ENCODE measurements at regions not wholly inside any gene's neighbourhood (a gene's known extent, or its start where the extent isn't known, plus 50 kb on each side); places are given as distances from the start of the nearest gene placed in this dataset.
"Not testable (repeated sequence)": the region's sequence is repeated elsewhere in the genome, so short reads cannot be mapped to it uniquely, and the experiment has no call there.

GRCh38 chr21:10405331-10405730 lies 116.1 kb upstream of the TPTE start:
- DNase-seq (ENCODE audit: low read depth in 2 of 2): not testable (repeated sequence)

- not testable (repeated sequence) for DNase-seq (ENCODE audit: low read depth in 2 of 2)
Observed at GRCh38 chr21:10409786-10410185, 111.6 kb upstream of the TPTE start.

- DNase-seq (ENCODE audit: low read depth in 2 of 2): not testable (repeated sequence)
Observed at GRCh38 chr21:10410354-10410929, 110.9 kb upstream of the TPTE start.

- DNase-seq (ENCODE audit: low read depth in 2 of 2): not testable (repeated sequence)
Observed at GRCh38 chr21:10411776-10412526, 109.4 kb upstream of the TPTE start.

GRCh38 chr21:10412928-10413246 lies 108.5 kb upstream of the TPTE start:
- not testable (repeated sequence) for DNase-seq (ENCODE audit: low read depth in 2 of 2)

GRCh38 chr21:10413247-10414120 lies 107.9 kb upstream of the TPTE start:
- DNase-seq (ENCODE audit: low read depth in 2 of 2): not testable (repeated sequence)

GRCh38 chr21:10414121-10414924 lies 107.1 kb upstream of the TPTE start:
- not testable (repeated sequence) for DNase-seq (ENCODE audit: low read depth in 2 of 2)

- DNase-seq (ENCODE audit: low read depth in 2 of 2): not testable (repeated sequence)
Observed at GRCh38 chr21:10414925-10415254, 106.5 kb upstream of the TPTE start.

- DNase-seq (ENCODE audit: low read depth in 2 of 2): not testable (repeated sequence)
Observed at GRCh38 chr21:10415456-10415855, 105.9 kb upstream of the TPTE start.

GRCh38 chr21:10415859-10416258 lies 105.5 kb upstream of the TPTE start:
- not testable (repeated sequence) for DNase-seq (ENCODE audit: low read depth in 2 of 2)

GRCh38 chr21:10416691-10417447 lies 104.5 kb upstream of the TPTE start:
- DNase-seq (ENCODE audit: low read depth in 2 of 2): not testable (repeated sequence)

- not testable (repeated sequence) for DNase-seq (ENCODE audit: low read depth in 2 of 2)
Observed at GRCh38 chr21:10417551-10418002, 103.8 kb upstream of the TPTE start.

- DNase-seq (ENCODE audit: low read depth in 2 of 2): not testable (repeated sequence)
Observed at GRCh38 chr21:10418250-10419048, 102.9 kb upstream of the TPTE start.

GRCh38 chr21:10421199-10421598 lies 100.2 kb upstream of the TPTE start:
- not testable (repeated sequence) for DNase-seq (ENCODE audit: low read depth in 2 of 2)

GRCh38 chr21:10421601-10422000 lies 99.8 kb upstream of the TPTE start:
- not testable (repeated sequence) for DNase-seq (ENCODE audit: low read depth in 2 of 2)

GRCh38 chr21:10424097-10424886 lies 97.1 kb upstream of the TPTE start:
- DNase-seq (ENCODE audit: low read depth in 2 of 2): not testable (repeated sequence)

- not testable (repeated sequence) for DNase-seq (ENCODE audit: low read depth in 2 of 2)
Observed at GRCh38 chr21:10424887-10425145, 96.6 kb upstream of the TPTE start.

- no peak for DNase-seq (ENCODE audit: low read depth in 2 of 2)
Observed at GRCh38 chr21:10425856-10426255, 95.5 kb upstream of the TPTE start.

- not testable (repeated sequence) for DNase-seq (ENCODE audit: low read depth in 2 of 2)
Observed at GRCh38 chr21:10426812-10427211, 94.6 kb upstream of the TPTE start.
